ENCODE measurements at regions not wholly inside any gene's neighbourhood (a gene's known extent, or its start where the extent isn't known, plus 50 kb on each side); places are given as distances from the start of the nearest gene placed in this dataset.

DNA sequence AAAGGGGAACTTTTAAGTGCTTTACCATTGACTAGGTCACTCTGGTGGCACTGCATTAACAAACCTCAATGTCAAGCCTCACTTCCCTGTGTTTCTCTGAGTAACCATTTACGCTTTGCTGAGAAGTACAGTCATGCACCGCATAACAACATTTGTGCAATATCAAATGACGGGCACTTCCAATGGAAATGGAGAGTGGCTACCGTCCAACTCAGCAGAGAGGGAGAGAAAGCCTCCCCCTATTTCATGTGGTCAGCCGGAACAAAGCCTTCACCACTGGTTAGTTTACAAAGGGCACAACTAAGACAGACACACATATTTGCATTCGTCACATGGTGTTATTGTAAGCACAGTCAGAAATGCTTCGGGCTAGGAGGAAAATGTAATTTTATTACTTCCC is 117.3 kb downstream of the RASSF10 start:
- TF ChIP-seq, protein P1, sequence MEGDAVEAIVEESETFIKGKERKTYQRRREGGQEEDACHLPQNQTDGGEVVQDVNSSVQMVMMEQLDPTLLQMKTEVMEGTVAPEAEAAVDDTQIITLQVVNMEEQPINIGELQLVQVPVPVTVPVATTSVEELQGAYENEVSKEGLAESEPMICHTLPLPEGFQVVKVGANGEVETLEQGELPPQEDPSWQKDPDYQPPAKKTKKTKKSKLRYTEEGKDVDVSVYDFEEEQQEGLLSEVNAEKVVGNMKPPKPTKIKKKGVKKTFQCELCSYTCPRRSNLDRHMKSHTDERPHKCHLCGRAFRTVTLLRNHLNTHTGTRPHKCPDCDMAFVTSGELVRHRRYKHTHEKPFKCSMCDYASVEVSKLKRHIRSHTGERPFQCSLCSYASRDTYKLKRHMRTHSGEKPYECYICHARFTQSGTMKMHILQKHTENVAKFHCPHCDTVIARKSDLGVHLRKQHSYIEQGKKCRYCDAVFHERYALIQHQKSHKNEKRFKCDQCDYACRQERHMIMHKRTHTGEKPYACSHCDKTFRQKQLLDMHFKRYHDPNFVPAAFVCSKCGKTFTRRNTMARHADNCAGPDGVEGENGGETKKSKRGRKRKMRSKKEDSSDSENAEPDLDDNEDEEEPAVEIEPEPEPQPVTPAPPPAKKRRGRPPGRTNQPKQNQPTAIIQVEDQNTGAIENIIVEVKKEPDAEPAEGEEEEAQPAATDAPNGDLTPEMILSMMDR (IDR thresholded peaks at IDR 0.05; ENCODE audit: borderline replicate concordance, control extremely low read depth, extremely low read depth, insufficient read depth, missing control alignments): no peak
- no peak for DNase-seq (ENCODE audit: low spot score)
- in situ Hi-C loops (cut with MboI; ENCODE audit: low sequenced_read_pairs, unreplicated experiment): no loop called here

DNA sequence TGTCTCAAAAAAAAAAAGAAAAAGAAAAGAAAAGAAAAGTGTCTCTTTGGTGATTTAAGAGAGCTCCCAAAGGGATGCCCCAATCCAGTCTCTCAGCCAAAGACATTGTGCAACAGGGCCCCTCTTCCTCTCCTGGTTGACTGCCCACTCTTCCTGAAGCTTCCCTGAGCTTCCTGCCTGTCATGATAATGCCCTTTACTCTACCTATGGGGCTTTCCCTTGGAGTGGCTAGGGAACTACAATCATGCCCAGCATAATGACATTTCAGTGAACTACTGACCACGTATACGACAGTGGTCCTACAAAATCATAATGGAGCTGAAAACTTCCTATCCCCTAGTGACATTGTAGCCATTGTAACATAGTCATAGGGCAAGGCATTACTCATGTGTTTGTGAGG is 118.0 kb downstream of the RASSF10 start:
- TF ChIP-seq, protein P1 (IDR thresholded peaks at IDR 0.05; ENCODE audit: borderline replicate concordance, control extremely low read depth, extremely low read depth, insufficient read depth, missing control alignments): no peak
- no peak for DNase-seq (ENCODE audit: low spot score)
- in situ Hi-C loops (cut with MboI; ENCODE audit: low sequenced_read_pairs, unreplicated experiment): no loop called here

DNA sequence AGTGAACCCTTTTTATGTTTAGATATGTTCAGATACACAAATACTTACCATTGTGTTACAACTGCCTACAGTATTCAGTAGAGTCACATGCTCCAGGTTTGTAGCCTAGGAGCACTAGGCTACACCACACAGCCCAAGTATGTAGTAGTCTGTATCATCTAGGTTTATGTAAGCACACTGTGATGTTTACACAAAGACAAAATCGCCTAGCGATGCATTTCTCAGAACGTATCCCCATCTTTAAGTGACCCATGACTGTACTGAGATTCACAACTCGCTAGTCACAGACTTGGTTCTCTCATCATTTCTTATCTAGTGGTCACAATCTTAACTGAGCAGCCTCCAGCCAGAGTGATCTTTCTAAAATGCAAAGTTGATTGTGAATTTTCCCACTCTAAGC is 119.2 kb downstream of the RASSF10 start:
- DNase-seq (ENCODE audit: low spot score): no peak
- TF ChIP-seq, protein P1 (IDR thresholded peaks at IDR 0.05; ENCODE audit: borderline replicate concordance, control extremely low read depth, extremely low read depth, insufficient read depth, missing control alignments): no peak
- in situ Hi-C loops (cut with MboI; ENCODE audit: low sequenced_read_pairs, unreplicated experiment): no loop called here

DNA sequence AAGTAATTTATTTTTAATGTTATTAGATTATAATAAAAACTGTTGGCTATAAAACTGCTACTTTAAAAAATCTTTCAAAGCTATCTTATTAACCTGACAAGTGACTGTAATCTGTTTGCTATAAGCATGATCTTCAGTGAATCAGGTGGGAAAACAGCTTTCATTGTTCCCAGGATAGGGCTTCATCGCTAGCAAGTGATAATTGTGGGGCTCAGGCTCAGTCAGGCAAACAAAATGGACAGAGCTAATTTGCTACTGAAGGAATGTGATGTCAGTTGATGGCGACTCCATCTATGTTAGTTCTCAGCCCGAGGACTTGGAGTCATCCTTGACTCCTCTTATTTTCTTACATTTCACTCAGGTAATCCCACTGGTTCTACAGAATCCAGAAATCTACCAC is 125.0 kb downstream of the RASSF10 start:
- TF ChIP-seq, protein P1 (IDR thresholded peaks at IDR 0.05; ENCODE audit: borderline replicate concordance, control extremely low read depth, extremely low read depth, insufficient read depth, missing control alignments): no peak
- no peak for DNase-seq (ENCODE audit: low spot score)
- in situ Hi-C loops (cut with MboI; ENCODE audit: low sequenced_read_pairs, unreplicated experiment): no loop called here

- DNase-seq (ENCODE audit: low spot score): no peak
- TF ChIP-seq, protein P1 (IDR thresholded peaks at IDR 0.05; ENCODE audit: borderline replicate concordance, control extremely low read depth, extremely low read depth, insufficient read depth, missing control alignments): no peak
- in situ Hi-C loops (cut with MboI; ENCODE audit: low sequenced_read_pairs, unreplicated experiment): no loop called here
Observed at GRCh38 chr11:13134886-13135285, 125.8 kb downstream of the RASSF10 start.

GRCh38 chr11:13135385-13136271 is 126.5 kb downstream of the RASSF10 start:
- no peak for DNase-seq (ENCODE audit: low spot score)
- TF ChIP-seq, protein P1 (IDR thresholded peaks at IDR 0.05; ENCODE audit: borderline replicate concordance, control extremely low read depth, extremely low read depth, insufficient read depth, missing control alignments): no peak
- in situ Hi-C loops (cut with MboI; ENCODE audit: low sequenced_read_pairs, unreplicated experiment): no loop called here
